HG03460 (cell line): ENCODE measurements at regions not wholly inside any gene's neighbourhood (a gene's known extent, or its start where the extent isn't known, plus 50 kb on each side); places are given as distances from the start of the nearest gene placed in this dataset.

Experiments
- ATAC-seq: cut with Tn5 transposase; IDR thresholded peaks from one replicate; pipeline ENCODE4 v1.9.1; 2021; ENCODE audit not compliant: unreplicated experiment

- no peak for ATAC-seq
These were observed 53.6 kb upstream of the RBMS3 start for GRCh38 chr3:29227307-29227706.
